ENCODE measurements at regions not wholly inside any gene's neighbourhood (a gene's known extent, or its start where the extent isn't known, plus 50 kb on each side); places are given as distances from the start of the nearest gene placed in this dataset.

- H4K20me1 ChIP-seq (ENCODE audit: insufficient read depth, poor library complexity, severe bottlenecking), result no peaks in the 10 kb centered on the region
- peak overlapping the region; percentile 63 for H3K4me2 ChIP-seq
- peak overlapping the region; percentile 82 for H3K27ac ChIP-seq
- H2AFZ ChIP-seq, result no peak overlapping the region
- no peak for DNase-seq (ENCODE audit: low spot score)
- no peak overlapping the region for H3K4me3 ChIP-seq
- H3K4me1 ChIP-seq (ENCODE audit: insufficient read depth), result peaks cover 44% of the 10 kb centered on the region
- H3K9me2 ChIP-seq (replicated peaks; ENCODE audit: insufficient read depth), result no peaks in the 10 kb centered on the region
- TF ChIP-seq, protein P1, sequence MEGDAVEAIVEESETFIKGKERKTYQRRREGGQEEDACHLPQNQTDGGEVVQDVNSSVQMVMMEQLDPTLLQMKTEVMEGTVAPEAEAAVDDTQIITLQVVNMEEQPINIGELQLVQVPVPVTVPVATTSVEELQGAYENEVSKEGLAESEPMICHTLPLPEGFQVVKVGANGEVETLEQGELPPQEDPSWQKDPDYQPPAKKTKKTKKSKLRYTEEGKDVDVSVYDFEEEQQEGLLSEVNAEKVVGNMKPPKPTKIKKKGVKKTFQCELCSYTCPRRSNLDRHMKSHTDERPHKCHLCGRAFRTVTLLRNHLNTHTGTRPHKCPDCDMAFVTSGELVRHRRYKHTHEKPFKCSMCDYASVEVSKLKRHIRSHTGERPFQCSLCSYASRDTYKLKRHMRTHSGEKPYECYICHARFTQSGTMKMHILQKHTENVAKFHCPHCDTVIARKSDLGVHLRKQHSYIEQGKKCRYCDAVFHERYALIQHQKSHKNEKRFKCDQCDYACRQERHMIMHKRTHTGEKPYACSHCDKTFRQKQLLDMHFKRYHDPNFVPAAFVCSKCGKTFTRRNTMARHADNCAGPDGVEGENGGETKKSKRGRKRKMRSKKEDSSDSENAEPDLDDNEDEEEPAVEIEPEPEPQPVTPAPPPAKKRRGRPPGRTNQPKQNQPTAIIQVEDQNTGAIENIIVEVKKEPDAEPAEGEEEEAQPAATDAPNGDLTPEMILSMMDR (IDR thresholded peaks at IDR 0.05; ENCODE audit: poor library complexity), result no peak
- TF ChIP-seq EZH2 (IDR thresholded peaks at IDR 0.05; ENCODE audit: borderline replicate concordance), result no peak
- no peak for TF ChIP-seq EZH2phosphoT487 (IDR thresholded peaks at IDR 0.05; ENCODE audit: low read depth, severe bottlenecking, unreplicated experiment)
- no peaks in the 10 kb centered on the region for H3K36me3 ChIP-seq (replicated peaks; ENCODE audit: insufficient read depth, low read depth)
- no peaks in the 10 kb centered on the region for H3K27me3 ChIP-seq
- no peaks in the 10 kb centered on the region for H3K9me3 ChIP-seq (ENCODE audit: low read depth)
- 11% methylated on average over 2 of the region's 2 CpGs for WGBS (ENCODE audit: low lambda C conversion rate, missing lambda C conversion rate)
- no peaks in the 10 kb centered on the region for H3K79me2 ChIP-seq
Observed at GRCh38 chr20:58571356-58571692, 56.1 kb upstream of the APCDD1L start.

GRCh38 chr20:58570204-58570859, 55.1 kb upstream of the APCDD1L start:
- Histone ChIP-seq H3K79me2 (no peaks in the 10 kb centered on the region), H2AFZ (no peak overlapping the region), H3K4me2 (peak overlapping the region; percentile 63), H3K9me3 (ENCODE audit: low read depth) (no peaks in the 10 kb centered on the region), H4K20me1 (ENCODE audit: insufficient read depth, poor library complexity, severe bottlenecking) (no peaks in the 10 kb centered on the region), H3K9me2 (replicated peaks; ENCODE audit: insufficient read depth) (no peaks in the 10 kb centered on the region), H3K36me3 (replicated peaks; ENCODE audit: insufficient read depth, low read depth) (no peaks in the 10 kb centered on the region), H3K27ac (peak overlapping the region; percentile 82), H3K27me3 (no peaks in the 10 kb centered on the region), H3K4me1 (ENCODE audit: insufficient read depth) (peaks cover 44% of the 10 kb centered on the region), H3K4me3 (no peak overlapping the region)
- DNase-seq (ENCODE audit: low spot score), result no peak
- WGBS (ENCODE audit: low lambda C conversion rate, missing lambda C conversion rate), result 77% methylated on average over 13 of the region's 15 CpGs
- no peak for TF ChIP-seq EZH2 (IDR thresholded peaks at IDR 0.05; ENCODE audit: borderline replicate concordance)

GRCh38 chr20:58569241-58570125, 54.3 kb upstream of the APCDD1L start:
- no peaks in the 10 kb centered on the region for H3K9me3 ChIP-seq (ENCODE audit: low read depth)
- no peak overlapping the region for H3K4me3 ChIP-seq
- H3K4me1 ChIP-seq (ENCODE audit: insufficient read depth), result peaks cover 44% of the 10 kb centered on the region
- no peak for DNase-seq (ENCODE audit: low spot score)
- no peaks in the 10 kb centered on the region for H3K9me2 ChIP-seq (replicated peaks; ENCODE audit: insufficient read depth)
- H3K36me3 ChIP-seq (replicated peaks; ENCODE audit: insufficient read depth, low read depth), result no peaks in the 10 kb centered on the region
- H2AFZ ChIP-seq, result no peak overlapping the region
- WGBS (ENCODE audit: low lambda C conversion rate, missing lambda C conversion rate), result 83% methylated on average over 28 of the region's 28 CpGs
- H3K27ac ChIP-seq, result peak overlapping the region; percentile 65
- TF ChIP-seq, protein P1 (IDR thresholded peaks at IDR 0.05; ENCODE audit: poor library complexity), result no peak
- no peaks in the 10 kb centered on the region for H4K20me1 ChIP-seq (ENCODE audit: insufficient read depth, poor library complexity, severe bottlenecking)
- H3K79me2 ChIP-seq, result no peaks in the 10 kb centered on the region
- H3K4me2 ChIP-seq, result no peak overlapping the region
- no peaks in the 10 kb centered on the region for H3K27me3 ChIP-seq

DNA sequence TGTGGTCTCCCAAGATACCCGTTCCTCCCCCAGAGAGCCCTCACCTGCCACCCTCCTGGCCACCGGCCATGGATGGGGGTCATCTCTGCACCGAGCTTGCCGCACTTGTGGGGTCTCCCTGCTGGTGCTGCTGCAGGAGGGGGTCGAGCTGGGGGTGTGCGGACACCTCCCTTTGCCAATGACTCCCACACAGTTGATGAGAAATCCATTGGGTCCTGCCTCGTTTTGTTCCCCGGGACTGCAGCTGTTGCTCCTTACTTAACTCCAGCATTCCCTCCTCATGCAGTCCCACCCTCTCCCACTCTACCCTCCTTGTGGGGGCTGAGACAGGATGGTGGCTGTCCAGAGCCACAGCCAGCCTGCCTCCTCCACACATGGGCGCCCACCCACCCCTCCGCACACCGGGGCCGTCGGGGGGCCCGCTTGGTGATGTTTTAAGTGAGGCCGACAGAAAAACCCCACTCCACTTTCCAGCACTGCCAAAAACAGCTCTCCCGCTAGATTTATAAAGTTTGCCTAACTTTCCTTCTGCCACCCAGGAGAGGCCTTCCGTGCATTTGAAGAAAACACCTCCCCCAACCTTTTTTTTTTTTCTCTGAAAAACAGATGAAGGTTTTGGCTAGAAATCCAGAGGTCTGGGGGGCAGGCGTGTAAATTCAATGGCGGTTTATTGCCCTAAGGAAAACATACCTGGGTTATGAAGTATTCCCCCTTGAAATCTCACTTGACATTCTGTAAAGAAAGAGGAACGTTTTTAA, 53.5 kb upstream of the APCDD1L start:
- Histone ChIP-seq H3K4me1 (ENCODE audit: insufficient read depth) (peaks cover 44% of the 10 kb centered on the region), H3K9me2 (replicated peaks; ENCODE audit: insufficient read depth) (no peaks in the 10 kb centered on the region), H3K27ac (peak overlapping the region; percentile 65), H3K27me3 (no peaks in the 10 kb centered on the region), H3K9me3 (ENCODE audit: low read depth) (no peaks in the 10 kb centered on the region), H3K4me3 (no peak overlapping the region), H3K4me2 (no peak overlapping the region), H4K20me1 (ENCODE audit: insufficient read depth, poor library complexity, severe bottlenecking) (no peaks in the 10 kb centered on the region), H3K79me2 (no peaks in the 10 kb centered on the region), H2AFZ (no peak overlapping the region), H3K36me3 (replicated peaks; ENCODE audit: insufficient read depth, low read depth) (no peaks in the 10 kb centered on the region)
- TF ChIP-seq EZH2 (IDR thresholded peaks at IDR 0.05; ENCODE audit: borderline replicate concordance), result no peak
- no peak for TF ChIP-seq EZH2phosphoT487 (IDR thresholded peaks at IDR 0.05; ENCODE audit: low read depth, severe bottlenecking, unreplicated experiment)
- TF ChIP-seq, protein P1 (IDR thresholded peaks at IDR 0.05; ENCODE audit: poor library complexity), result no peak
- no peak for DNase-seq (ENCODE audit: low spot score)
- 70% methylated on average over 19 of the region's 20 CpGs for WGBS (ENCODE audit: low lambda C conversion rate, missing lambda C conversion rate)
